ENCODE measurements at regions not wholly inside any gene's neighbourhood (a gene's known extent, or its start where the extent isn't known, plus 50 kb on each side); places are given as distances from the start of the nearest gene placed in this dataset.

DNA sequence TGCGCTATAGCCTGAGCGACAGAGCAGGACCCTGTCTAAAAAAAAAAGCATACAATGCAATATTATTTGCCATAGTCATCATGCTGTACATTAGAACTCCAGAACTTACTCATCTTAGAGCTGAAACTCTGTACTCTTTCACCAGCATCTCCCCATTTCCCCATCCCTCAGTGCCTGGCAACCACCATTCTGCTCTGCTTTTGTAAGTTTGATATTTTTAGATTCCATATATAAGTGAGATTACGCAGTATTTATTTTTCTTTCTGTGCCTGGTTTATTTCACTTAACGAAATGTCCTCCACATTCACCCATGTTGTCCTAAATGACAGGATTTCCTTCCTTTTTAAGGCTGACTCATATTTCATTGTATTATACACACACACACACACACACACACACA is 121.8 kb downstream of the BBS10 start:
- Histone ChIP-seq H2AFZ (ENCODE audit: low read length) (no peak overlapping the region), H3K36me3 (replicated peaks; ENCODE audit: insufficient read depth, low read length) (no peaks in the 10 kb centered on the region), H3F3A (ENCODE audit: insufficient read depth, low read length) (no peaks in the 10 kb centered on the region), H3K4me2 (ENCODE audit: low read depth, low read length) (no peak overlapping the region), H4K20me1 (ENCODE audit: insufficient read depth, low read length) (no peaks in the 10 kb centered on the region), H3K79me2 (ENCODE audit: low read length) (no peaks in the 10 kb centered on the region), H3K27ac (ENCODE audit: low read length) (no peak overlapping the region), H3K9ac (ENCODE audit: low read length) (no peak overlapping the region), H3K4me1 (ENCODE audit: low read length) (no peaks in the 10 kb centered on the region), H3K27me3 (replicated peaks; ENCODE audit: insufficient read depth, low read length) (no peaks in the 10 kb centered on the region), H3K9me3 (replicated peaks; ENCODE audit: insufficient read depth, low read length) (no peaks in the 10 kb centered on the region), H3K9me2 (replicated peaks; ENCODE audit: insufficient read depth, low read length) (no peaks in the 10 kb centered on the region), H3K4me3 (ENCODE audit: low read length) (no peak overlapping the region)
- DNase-seq: no peak
- TF ChIP-seq EZH2phosphoT487 (IDR thresholded peaks at IDR 0.05; ENCODE audit: low read length) (no peak), EZH2 (optimal IDR thresholded peaks at IDR 0.05; ENCODE audit: low read depth, low read length) (no peak)
- TF ChIP-seq, protein P1, sequence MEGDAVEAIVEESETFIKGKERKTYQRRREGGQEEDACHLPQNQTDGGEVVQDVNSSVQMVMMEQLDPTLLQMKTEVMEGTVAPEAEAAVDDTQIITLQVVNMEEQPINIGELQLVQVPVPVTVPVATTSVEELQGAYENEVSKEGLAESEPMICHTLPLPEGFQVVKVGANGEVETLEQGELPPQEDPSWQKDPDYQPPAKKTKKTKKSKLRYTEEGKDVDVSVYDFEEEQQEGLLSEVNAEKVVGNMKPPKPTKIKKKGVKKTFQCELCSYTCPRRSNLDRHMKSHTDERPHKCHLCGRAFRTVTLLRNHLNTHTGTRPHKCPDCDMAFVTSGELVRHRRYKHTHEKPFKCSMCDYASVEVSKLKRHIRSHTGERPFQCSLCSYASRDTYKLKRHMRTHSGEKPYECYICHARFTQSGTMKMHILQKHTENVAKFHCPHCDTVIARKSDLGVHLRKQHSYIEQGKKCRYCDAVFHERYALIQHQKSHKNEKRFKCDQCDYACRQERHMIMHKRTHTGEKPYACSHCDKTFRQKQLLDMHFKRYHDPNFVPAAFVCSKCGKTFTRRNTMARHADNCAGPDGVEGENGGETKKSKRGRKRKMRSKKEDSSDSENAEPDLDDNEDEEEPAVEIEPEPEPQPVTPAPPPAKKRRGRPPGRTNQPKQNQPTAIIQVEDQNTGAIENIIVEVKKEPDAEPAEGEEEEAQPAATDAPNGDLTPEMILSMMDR (IDR thresholded peaks at IDR 0.05; ENCODE audit: low read length): no peak

- no peaks in the 10 kb centered on the region for H3K9me2 ChIP-seq (replicated peaks; ENCODE audit: insufficient read depth, low read length)
- H3K27ac ChIP-seq (ENCODE audit: low read length): no peak overlapping the region
- H3K4me3 ChIP-seq (ENCODE audit: low read length): no peak overlapping the region
- no peak overlapping the region for H2AFZ ChIP-seq (ENCODE audit: low read length)
- H3K27me3 ChIP-seq (replicated peaks; ENCODE audit: insufficient read depth, low read length): no peaks in the 10 kb centered on the region
- no peaks in the 10 kb centered on the region for H4K20me1 ChIP-seq (ENCODE audit: insufficient read depth, low read length)
- DNase-seq: no peak
- TF ChIP-seq EZH2 (optimal IDR thresholded peaks at IDR 0.05; ENCODE audit: low read depth, low read length): no peak
- TF ChIP-seq EZH2phosphoT487 (IDR thresholded peaks at IDR 0.05; ENCODE audit: low read length): no peak
- TF ChIP-seq, protein P1 (IDR thresholded peaks at IDR 0.05; ENCODE audit: low read length): no peak
- no peak overlapping the region for H3K4me2 ChIP-seq (ENCODE audit: low read depth, low read length)
- H3K79me2 ChIP-seq (ENCODE audit: low read length): no peaks in the 10 kb centered on the region
- peaks cover 10% of the 10 kb centered on the region for H3K4me1 ChIP-seq (ENCODE audit: low read length)
- no peaks in the 10 kb centered on the region for H3F3A ChIP-seq (ENCODE audit: insufficient read depth, low read length)
- H3K36me3 ChIP-seq (replicated peaks; ENCODE audit: insufficient read depth, low read length): no peaks in the 10 kb centered on the region
- no peaks in the 10 kb centered on the region for H3K9me3 ChIP-seq (replicated peaks; ENCODE audit: insufficient read depth, low read length)
- H3K9ac ChIP-seq (ENCODE audit: low read length): no peak overlapping the region
These were observed 124.3 kb downstream of the BBS10 start for GRCh38 chr12:76223869-76224268.

GRCh38 chr12:76220980-76221379 is 127.2 kb downstream of the BBS10 start:
- Histone ChIP-seq H3K4me2 (ENCODE audit: low read depth, low read length) (no peak overlapping the region), H3K9me2 (replicated peaks; ENCODE audit: insufficient read depth, low read length) (no peaks in the 10 kb centered on the region), H2AFZ (ENCODE audit: low read length) (no peak overlapping the region), H4K20me1 (ENCODE audit: insufficient read depth, low read length) (no peaks in the 10 kb centered on the region), H3K27me3 (replicated peaks; ENCODE audit: insufficient read depth, low read length) (no peaks in the 10 kb centered on the region), H3K9ac (ENCODE audit: low read length) (no peak overlapping the region), H3K27ac (ENCODE audit: low read length) (no peak overlapping the region), H3F3A (ENCODE audit: insufficient read depth, low read length) (no peaks in the 10 kb centered on the region), H3K79me2 (ENCODE audit: low read length) (no peaks in the 10 kb centered on the region), H3K4me3 (ENCODE audit: low read length) (no peak overlapping the region), H3K9me3 (replicated peaks; ENCODE audit: insufficient read depth, low read length) (no peaks in the 10 kb centered on the region), H3K36me3 (replicated peaks; ENCODE audit: insufficient read depth, low read length) (no peaks in the 10 kb centered on the region), H3K4me1 (ENCODE audit: low read length) (peaks cover 10% of the 10 kb centered on the region)
- no peak for DNase-seq
- TF ChIP-seq EZH2 (optimal IDR thresholded peaks at IDR 0.05; ENCODE audit: low read depth, low read length) (no peak), EZH2phosphoT487 (IDR thresholded peaks at IDR 0.05; ENCODE audit: low read length) (no peak)
- TF ChIP-seq, protein P1 (IDR thresholded peaks at IDR 0.05; ENCODE audit: low read length): no peak
